RPMI7951 (cell line): ENCODE measurements at regions not wholly inside any gene's neighbourhood (a gene's known extent, or its start where the extent isn't known, plus 50 kb on each side); places are given as distances from the start of the nearest gene placed in this dataset.
A peak's percentile ranks its signal among the peaks of the same experiment; 100 is the strongest.
"Not testable (repeated sequence)": the region's sequence is repeated elsewhere in the genome, so short reads cannot be mapped to it uniquely, and the experiment has no call there.

Source experiments
- DNase-seq: peaks from one replicate; pipeline ENCODE4 v3.0.0-alpha.2; 2012; ENCODE audit warnings: low read depth

GRCh38 chr14:35174342-35174741, 52.0 kb downstream of the PRORP start:
- no peak for DNase-seq

GRCh38 chr14:35180179-35180578, 57.8 kb downstream of the PRORP start:
- no peak for DNase-seq

GRCh38 chr14:35184891-35185290, 62.5 kb downstream of the PRORP start:
- DNase-seq = not testable (repeated sequence)

- no peak for DNase-seq
These were observed 67.1 kb downstream of the PRORP start for GRCh38 chr14:35189422-35189821.

- no peak for DNase-seq
These were observed 70.8 kb downstream of the PRORP start for GRCh38 chr14:35193161-35193560.

- not testable (repeated sequence) for DNase-seq
These were observed 71.8 kb downstream of the PRORP start for GRCh38 chr14:35194183-35194582.

GRCh38 chr14:35196571-35196970, 74.2 kb downstream of the PRORP start:
- peak; percentile 40 for DNase-seq

- DNase-seq = peak; percentile 59
These were observed 74.7 kb downstream of the PRORP start for GRCh38 chr14:35197015-35197414.

- no peak for DNase-seq
These were observed 78.7 kb downstream of the PRORP start for GRCh38 chr14:35201066-35201465.

- DNase-seq = no peak
These were observed 79.8 kb downstream of the PRORP start for GRCh38 chr14:35202195-35202594.

GRCh38 chr14:35205737-35206136, 83.4 kb downstream of the PRORP start:
- no peak for DNase-seq

GRCh38 chr14:35211067-35211466, 81.1 kb upstream of the PSMA6 start:
- DNase-seq = no peak

GRCh38 chr14:35212471-35213142, 79.6 kb upstream of the PSMA6 start:
- DNase-seq = no peak

- DNase-seq = no peak
These were observed 78.9 kb upstream of the PSMA6 start for GRCh38 chr14:35213143-35213788.

GRCh38 chr14:35213869-35214387, 78.3 kb upstream of the PSMA6 start:
- DNase-seq = peak; percentile 33

GRCh38 chr14:35214402-35214801, 77.8 kb upstream of the PSMA6 start:
- not testable (repeated sequence) for DNase-seq

GRCh38 chr14:35215110-35215813, 76.9 kb upstream of the PSMA6 start:
- peak; percentile 39 for DNase-seq

- DNase-seq = not testable (repeated sequence)
These were observed 74.0 kb upstream of the PSMA6 start for GRCh38 chr14:35218176-35218575.

GRCh38 chr14:35218963-35219362, 73.2 kb upstream of the PSMA6 start:
- no peak for DNase-seq

- DNase-seq = no peak
These were observed 72.0 kb upstream of the PSMA6 start for GRCh38 chr14:35220027-35220676.

- no peak for DNase-seq
These were observed 71.3 kb upstream of the PSMA6 start for GRCh38 chr14:35220920-35221319.

- DNase-seq = peak; percentile 10
These were observed 70.7 kb upstream of the PSMA6 start for GRCh38 chr14:35221462-35221861.
